Tibial artery (tissue), 4 donors: ENCODE measurements at regions not wholly inside any gene's neighbourhood (a gene's known extent, or its start where the extent isn't known, plus 50 kb on each side); places are given as distances from the start of the nearest gene placed in this dataset.

Source experiments
- DNase-seq, 2 donors: peaks; one replicate each; pipeline ENCODE4 v3.0.0-alpha.2; 2019
- H3K27ac ChIP-seq, 2 donors: fragments of 200-600 bp; sonication (generic) in 1 of 2; 1 replicate in 1 of 2; 2 replicates in 1 of 2; pipeline ENCODE4 v1.5.1; 2018 to 2019; ENCODE audit warnings: mild to moderate bottlenecking in 1 of 2
- H3K27me3 ChIP-seq, 2 donors: fragments of 200-600 bp; sonication (generic) in 1 of 2; one replicate each; pipeline versions ENCODE4 v1.5.1 to v1.6.0; 2016 to 2019
- H3K36me3 ChIP-seq, 3 donors: fragments of 200-600 bp; sonication (generic) in 2 of 3; one replicate each; pipeline ENCODE4 v1.5.1; 2016 to 2019; ENCODE audit warnings: mild to moderate bottlenecking in 2 of 3
- H3K4me1 ChIP-seq, 4 donors: fragments of 200-600 bp; sonication (generic) in 2 of 4; 1 replicate in 3 of 4; 2 replicates in 1 of 4; pipeline ENCODE4 v1.5.1; 2016 to 2019
- H3K4me3 ChIP-seq, 2 donors: fragments of 200-600 bp; sonication (generic) in 1 of 2; 1 replicate in 1 of 2; 2 replicates in 1 of 2; pipeline ENCODE4 v1.5.1; 2018 to 2019; ENCODE audit warnings: mild to moderate bottlenecking in 2 of 2
- H3K9me3 ChIP-seq, 3 donors: fragments of 200-600 bp; sonication (generic) in 1 of 3; one replicate each; pipeline ENCODE4 v1.5.1; 2016 to 2019
- intact Hi-C: fragments of 100-400 bp; cut with DNase I; formaldehyde crosslinking; loops from one replicate; pipeline ENCODE4 v1.15.0; 2023; ENCODE audit warnings: low total_unique reads
- TF ChIP-seq, protein P1 (sequence below), 2 experiments: fragments of 200-600 bp in 1 of 2; fragments of 450-650 bp in 1 of 2; IDR thresholded peaks; one replicate each; pipeline ENCODE4 v1.5.1; 2017 to 2019; ENCODE audit warnings: antibody characterized with exemption in 2 of 2, mild to moderate bottlenecking in 1 of 2, moderate library complexity in 1 of 2

DNA sequence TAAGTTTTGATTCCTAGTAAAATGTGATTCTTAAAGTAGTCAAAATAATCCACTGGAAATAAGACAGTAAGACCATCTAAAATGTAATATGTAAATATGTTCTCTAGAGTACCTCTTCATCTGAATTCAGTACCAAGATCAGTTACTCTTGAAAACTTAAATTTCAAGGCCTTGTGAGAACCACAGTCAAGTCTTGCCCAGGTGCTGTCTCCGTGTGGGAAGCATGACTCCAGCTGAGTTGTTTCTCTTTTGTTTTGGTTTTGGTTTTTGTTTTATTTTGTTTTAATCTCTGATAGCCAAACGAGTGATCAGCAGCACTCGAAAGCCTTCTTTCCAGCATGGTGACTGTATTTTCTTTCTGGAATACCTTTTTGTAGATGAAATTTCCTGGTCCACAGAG lies 907.0 kb downstream of the KCNJ18 start:
- intact Hi-C loops: no loop called here
- no peaks in the 10 kb centered on the region for H3K4me1 ChIP-seq
- H3K4me3 ChIP-seq: no peak overlapping the region
- no peaks in the 10 kb centered on the region for H3K36me3 ChIP-seq
- TF ChIP-seq, protein P1, sequence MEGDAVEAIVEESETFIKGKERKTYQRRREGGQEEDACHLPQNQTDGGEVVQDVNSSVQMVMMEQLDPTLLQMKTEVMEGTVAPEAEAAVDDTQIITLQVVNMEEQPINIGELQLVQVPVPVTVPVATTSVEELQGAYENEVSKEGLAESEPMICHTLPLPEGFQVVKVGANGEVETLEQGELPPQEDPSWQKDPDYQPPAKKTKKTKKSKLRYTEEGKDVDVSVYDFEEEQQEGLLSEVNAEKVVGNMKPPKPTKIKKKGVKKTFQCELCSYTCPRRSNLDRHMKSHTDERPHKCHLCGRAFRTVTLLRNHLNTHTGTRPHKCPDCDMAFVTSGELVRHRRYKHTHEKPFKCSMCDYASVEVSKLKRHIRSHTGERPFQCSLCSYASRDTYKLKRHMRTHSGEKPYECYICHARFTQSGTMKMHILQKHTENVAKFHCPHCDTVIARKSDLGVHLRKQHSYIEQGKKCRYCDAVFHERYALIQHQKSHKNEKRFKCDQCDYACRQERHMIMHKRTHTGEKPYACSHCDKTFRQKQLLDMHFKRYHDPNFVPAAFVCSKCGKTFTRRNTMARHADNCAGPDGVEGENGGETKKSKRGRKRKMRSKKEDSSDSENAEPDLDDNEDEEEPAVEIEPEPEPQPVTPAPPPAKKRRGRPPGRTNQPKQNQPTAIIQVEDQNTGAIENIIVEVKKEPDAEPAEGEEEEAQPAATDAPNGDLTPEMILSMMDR (IDR thresholded peaks at IDR 0.05): no peak
- no peak overlapping the region for H3K27ac ChIP-seq
- no peaks in the 10 kb centered on the region for H3K27me3 ChIP-seq
- H3K9me3 ChIP-seq: no peaks in the 10 kb centered on the region
- no peak for DNase-seq

DNA sequence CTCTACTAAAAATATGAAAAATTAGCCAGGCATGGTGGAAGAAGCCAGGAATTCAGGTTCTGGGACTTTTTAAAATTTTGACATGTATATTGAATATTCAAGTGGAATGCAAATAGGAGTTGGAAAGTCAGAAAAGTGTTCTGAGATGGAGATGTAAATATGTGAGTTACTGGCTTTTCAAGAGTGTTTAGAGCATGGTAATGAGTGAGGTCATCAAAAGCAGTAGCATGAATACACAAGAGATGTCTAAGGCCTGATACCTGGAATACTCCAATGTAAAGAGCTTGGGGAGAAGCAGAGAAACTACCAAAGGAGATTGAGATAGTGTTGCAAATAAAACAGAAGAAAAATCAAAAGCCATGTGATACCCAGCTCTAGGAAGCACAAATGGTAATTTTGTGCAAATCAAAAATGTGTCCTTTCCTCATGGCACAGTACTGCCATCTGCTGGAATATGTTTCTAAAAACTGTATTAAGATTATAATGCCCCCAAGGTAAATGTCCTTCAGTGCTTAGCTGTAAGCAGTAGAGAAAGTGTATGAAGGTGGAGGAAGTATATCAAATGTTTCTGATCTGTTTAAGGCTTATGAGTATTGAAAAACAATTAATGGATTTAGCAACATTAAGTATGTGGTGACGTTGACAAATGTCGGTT lies 908.4 kb downstream of the KCNJ18 start:
- no peaks in the 10 kb centered on the region for H3K27me3 ChIP-seq
- intact Hi-C loops: no loop called here
- TF ChIP-seq, protein P1 (IDR thresholded peaks at IDR 0.05): no peak
- no peak overlapping the region for H3K27ac ChIP-seq
- no peak overlapping the region for H3K4me3 ChIP-seq
- H3K36me3 ChIP-seq: no peaks in the 10 kb centered on the region
- no peaks in the 10 kb centered on the region for H3K9me3 ChIP-seq
- no peak for DNase-seq
- H3K4me1 ChIP-seq: no peaks in the 10 kb centered on the region
